HG03571 (cell line): ENCODE measurements at regions not wholly inside any gene's neighbourhood (a gene's known extent, or its start where the extent isn't known, plus 50 kb on each side); places are given as distances from the start of the nearest gene placed in this dataset.
A peak's percentile ranks its signal among the peaks of the same experiment; 100 is the strongest.
"Not testable (repeated sequence)": the region's sequence is repeated elsewhere in the genome, so short reads cannot be mapped to it uniquely, and the experiment has no call there.

Source experiments
- ATAC-seq: cut with Tn5 transposase; IDR thresholded peaks from one replicate; pipeline ENCODE4 v1.9.1; 2021; ENCODE audit not compliant: unreplicated experiment

DNA sequence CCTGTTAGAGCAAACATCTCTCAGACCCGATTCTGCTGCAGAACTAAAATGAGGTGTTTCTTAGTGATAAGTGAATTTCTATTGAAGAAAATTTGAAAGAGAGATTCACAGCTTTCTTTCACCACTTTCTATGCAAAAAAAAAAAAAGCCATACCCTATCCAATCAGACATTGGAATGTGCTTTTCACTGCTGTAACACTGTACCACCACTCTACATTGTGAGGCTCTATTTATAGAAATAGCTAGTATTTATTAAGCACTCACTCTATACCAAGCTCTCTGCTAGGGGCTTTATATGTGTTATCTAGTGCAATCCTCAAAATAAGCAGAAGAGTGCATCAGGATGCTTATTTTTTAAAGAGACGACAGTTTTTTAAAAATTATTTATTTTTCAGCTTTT is 580.6 kb upstream of the VRK2 start:
- ATAC-seq, result no peak

DNA sequence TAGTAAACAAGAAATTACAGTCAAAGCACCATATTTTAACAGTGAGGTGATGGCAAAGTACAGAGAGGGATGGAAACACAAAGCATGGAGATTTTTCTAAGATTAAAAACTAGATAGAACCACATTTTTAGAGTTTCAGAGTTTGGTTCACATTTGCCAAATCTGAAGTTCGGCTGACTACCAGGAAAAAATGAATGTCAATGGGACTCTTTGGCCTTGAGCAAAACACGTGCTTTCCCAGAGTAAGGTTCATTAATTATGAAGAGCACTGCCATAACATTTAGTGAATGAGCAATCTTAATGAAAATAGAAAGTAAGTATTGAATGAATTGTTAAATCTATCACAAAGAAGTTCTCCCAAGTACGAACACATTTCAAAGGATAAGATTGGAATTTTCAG is 571.2 kb upstream of the VRK2 start:
- ATAC-seq, result no peak

DNA sequence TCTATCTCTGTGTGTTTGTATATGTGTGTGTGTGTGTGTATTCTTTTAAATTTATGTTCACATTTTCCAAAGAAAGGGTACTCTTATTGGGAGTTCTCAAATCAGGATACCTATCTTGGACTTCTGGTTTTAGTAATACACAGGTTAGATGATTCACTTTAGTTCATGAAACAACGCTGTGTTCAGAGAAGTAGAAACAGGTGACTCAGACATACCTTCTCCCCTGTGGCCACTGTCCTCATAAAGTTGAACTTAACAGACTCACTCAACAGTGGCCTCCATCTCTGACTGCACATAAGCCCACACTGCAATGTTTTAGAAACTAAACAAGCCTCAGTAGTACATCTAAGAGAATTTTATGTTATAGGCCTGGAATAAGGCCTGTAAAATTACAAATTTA is 566.6 kb upstream of the VRK2 start:
- no peak for ATAC-seq

DNA sequence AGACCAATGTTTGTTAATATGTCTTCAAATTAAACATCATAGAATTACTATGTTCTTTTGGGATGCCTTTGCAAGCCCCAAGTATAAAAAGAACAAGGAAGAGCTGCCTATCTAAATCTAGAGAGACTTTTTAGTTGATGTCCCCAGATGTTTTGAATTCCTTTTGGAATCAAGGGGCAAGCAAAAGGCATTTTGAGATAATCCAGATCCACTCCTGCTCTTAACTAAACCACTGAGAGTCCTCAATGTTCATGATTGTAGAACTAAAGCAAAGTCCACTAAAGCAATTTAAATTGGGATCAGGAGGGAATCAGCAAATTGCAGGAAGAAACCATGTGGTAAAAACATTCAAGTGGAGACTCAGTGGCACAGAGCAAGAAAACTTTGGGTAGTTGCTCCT is 558.5 kb upstream of the VRK2 start:
- ATAC-seq, result no peak

DNA sequence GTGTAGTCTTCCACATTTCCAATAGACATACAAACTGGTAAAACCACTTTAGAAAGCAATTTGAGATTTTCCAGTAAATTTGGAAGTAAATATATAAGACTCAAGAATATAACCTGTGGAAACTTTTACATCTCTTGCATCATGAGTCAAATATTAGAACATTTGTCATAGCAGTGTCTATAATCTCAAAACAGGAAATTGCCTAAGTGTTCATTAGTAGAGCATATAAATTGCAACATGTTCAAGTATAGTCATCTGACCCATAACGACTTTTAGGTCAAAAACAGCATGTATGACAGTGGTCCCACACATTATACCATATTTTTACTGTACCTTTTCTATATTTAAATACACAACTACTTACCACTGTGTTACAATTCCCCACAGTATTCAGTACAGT is 555.9 kb upstream of the VRK2 start:
- ATAC-seq, result no peak

DNA sequence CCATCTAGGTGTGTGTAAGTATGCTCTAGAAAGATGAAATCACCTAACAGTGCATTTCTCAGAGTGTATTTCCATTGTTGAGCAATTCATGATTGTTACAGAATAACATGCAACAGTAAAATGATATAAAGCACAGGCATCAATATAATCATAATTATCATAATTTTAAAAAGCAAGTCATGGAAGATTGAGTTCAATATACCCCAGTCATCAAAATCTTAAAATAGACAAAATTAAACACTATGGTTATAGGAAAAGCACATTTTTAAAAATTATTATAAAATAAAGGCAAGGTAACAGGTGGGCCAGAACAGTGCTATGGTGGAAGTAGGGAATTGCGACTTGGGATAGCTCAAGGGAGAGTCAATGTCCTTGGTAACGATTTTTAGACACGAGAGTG is 555.4 kb upstream of the VRK2 start:
- ATAC-seq, result no peak

DNA sequence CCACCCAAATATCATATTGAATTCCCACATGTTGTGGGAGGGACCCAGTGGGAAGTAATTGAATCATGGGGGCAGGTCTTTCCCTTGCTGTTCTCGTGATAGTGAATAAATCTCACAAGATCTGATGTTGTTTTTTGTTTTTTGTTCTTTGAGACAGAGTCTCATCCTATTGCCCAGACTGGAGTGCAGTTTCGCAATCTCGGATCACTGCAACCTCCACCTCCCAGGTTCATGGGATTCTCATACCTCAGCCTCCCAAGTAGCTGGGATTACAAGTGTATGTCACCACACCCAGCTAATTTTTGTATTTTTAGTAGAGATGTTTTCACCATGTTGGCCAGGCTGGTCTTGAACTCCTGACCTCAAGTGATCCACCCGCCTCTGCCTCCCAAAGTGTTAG is 552.6 kb upstream of the VRK2 start:
- ATAC-seq, result not testable (repeated sequence)

DNA sequence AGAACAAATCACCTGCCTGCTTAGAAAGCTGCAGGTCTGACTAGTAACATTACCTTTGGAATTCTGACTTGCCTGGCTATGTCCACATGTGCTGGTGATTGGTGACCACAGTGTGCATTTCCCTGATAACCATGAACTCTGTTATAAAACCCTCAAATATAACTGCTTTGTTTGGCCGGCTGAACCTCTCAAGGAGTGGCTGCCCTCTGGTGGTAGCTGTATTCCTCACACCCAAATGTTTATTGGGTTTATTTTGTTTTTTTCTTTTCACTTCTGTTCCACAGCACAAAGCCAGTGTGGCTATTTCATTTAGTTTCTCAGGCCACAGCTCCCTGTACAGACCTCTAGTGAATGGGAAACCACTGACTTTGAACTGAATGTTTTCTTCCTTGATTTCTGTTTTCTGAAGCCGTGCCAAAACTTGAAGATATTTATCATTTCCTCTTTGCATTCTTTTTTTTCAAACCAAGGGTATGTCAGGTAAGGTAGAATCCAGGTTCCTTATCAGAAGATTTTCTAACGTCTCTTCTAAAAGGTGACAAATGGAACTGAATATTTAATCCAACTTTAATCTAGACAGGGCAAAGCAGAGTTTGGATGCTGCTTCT is 549.0 kb upstream of the VRK2 start:
- peak; percentile 81 for ATAC-seq

DNA sequence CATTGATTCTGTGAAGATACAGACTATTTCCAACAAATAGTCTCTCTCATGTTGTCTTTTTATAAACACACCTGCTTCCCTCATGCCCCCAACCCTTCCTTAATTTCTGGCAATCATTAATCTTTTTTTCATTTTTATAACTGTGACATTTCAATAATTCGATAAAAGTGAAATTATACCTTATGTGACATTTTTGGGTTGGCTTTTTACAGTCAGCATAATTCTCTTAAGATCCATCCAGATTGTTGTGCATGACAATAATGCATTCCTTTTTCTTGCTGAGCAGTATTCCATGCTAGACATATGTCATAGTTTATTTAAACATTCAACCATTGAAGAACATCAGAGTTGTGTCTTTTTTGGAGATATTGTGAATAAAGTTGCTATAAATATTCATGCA is 541.8 kb upstream of the VRK2 start:
- no peak for ATAC-seq

DNA sequence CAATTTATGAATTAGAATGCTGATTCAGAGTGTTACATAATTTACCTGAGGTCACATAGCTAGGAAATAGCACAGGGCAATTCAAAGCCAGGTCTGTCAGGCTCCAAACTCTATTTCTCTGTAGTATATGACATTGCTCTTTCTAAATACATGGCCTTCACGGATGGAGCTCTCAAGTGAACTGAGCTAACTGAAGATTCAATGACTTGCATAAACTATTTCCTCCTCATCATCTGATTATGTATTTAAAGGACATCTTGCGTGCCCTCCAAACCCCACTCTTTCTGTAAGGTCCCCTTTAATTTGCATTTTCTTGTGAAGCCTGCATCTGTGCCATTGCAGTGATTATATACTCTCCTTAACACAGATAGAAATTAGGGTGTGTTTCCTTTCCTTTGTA is 537.4 kb upstream of the VRK2 start:
- no peak for ATAC-seq

DNA sequence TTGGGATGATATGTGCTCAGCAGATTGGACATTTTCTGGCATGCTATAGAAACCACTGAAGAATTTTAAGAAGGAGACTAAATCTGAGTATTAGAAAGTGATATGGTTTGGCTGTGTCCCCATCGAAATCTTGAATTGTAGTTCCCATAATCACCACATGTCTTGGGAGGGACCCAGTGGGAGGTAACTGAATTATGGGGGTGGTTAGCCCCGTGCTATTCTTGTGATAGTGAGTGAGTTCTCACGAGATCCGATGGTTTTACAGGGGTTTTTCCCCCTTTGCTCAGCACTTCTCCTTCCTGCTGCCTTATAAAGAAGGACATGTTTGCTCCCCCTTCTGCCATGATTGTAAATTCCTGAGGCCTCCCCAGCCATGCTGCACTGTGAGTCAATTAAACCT is 535.9 kb upstream of the VRK2 start:
- no peak for ATAC-seq

DNA sequence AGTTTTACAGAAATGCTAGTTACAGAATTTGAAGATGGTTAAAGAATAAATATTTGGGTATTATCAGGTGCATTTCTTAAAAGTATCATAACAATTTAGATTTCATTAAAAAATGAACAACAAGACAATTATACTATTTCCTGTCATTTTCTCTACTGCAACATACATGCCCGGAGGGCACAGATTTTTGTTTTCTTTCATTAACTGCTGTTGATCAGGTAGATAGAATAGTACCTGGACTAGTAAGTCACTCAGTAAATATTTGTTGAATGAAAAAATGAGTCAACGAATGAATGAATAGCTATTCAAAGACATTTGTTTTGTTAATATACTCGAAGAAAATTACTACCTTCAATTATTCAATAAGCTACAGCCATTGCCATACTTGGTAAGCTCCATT is 531.2 kb upstream of the VRK2 start:
- no peak for ATAC-seq

DNA sequence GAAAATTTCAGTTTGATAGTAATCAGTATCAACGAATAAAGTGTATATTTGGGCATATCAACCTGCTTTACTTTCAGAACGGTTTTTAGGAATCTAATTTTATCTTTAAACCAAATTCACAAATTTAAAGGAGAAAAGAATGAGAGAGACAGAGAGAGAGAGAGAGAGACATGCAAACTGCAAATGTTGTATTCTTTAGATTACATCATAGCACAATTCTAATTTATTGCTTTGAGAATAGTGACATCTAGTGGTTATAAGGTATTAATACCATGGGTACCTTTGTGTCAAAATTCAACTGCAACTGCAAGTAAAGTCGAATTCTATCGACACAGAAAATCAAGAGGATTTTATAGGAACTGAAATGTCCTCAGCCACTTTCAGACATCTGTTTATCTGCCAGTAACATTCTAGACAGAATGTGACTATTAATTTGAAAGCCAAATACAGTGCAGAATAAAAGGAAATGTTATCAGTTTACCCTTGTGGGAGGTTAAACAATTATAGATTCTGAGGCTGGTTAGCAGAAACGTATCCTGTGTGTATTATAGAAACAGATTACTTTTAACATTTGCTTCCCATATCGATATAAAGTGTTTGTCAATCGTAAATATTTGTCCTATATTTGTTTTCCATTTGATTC is 529.8 kb upstream of the VRK2 start:
- ATAC-seq, result no peak

DNA sequence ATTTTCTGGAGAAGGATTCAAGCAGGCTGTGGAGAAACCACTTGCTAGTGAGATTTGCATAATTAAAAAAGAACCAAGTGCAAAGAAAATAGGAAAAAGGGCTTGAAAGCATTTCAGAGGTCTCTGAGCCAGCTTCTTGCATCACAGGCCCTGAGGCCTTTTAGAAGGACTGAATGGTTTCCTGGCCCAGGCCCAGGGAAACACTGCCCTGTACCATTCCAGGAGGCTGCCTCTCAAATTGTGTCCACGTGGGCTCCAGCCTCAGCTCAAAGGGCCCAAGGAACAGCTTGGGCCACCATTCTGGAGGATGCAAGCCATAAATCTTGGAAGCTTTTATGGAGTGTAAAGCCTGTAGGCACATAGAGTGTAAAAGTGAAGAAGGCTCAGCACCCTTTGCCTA is 523.3 kb upstream of the VRK2 start:
- ATAC-seq, result no peak

DNA sequence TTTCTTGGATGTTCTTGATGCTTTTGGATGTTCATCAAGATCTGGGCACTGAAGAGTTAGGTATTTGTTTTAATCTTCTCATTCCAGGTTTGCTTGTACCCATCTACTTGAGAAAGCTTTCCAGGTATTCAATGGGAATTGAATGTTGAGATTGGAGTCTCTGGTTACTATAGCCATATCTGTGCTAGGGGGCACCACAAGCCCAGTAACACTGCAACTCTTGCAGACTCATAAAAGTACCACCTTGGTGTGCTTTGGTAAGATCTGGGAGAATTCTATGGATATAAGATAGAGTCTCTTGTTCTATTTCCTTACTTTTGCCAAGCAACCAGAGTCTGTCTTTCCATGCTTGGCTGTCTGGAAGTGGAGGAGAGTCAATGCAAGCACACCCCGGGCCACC is 518.9 kb upstream of the VRK2 start:
- no peak for ATAC-seq

DNA sequence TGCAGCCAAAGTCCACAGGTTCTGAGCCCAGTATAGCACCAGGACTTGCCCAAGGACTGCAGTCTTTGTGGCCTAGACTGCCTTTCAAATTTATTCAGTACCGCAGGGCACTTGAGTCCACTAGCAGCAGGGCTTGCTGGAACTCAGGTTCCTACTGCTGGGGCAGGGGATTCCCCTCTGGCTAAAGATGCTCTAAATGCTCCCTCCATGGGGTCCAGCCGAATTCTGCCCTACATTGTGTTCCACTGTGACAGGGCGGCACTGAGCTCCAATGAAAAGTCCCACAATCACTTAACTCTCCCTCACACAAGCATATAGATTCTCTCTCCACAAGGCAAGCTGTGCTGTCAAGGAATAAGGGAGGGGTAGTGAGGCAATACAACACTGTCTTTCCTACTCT is 518.1 kb upstream of the VRK2 start:
- no peak for ATAC-seq

DNA sequence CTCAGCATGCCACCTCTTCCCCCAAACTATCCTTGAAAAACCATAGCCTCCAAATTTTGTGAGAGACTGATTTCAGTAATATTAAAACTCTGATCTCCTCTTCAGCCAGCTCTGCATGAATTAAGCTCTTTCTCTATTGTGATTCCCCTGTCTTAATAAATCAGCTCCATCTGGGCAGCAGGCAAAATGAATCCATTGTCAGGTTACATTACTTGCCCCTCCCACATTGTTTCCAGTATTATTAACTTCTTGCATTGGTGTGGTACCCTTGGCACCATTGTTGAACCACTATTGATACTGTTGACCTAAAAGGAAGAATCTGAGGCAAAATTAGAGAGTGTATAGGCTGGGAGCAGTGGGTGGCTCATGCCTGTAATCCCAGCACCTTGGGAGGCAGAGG is 512.2 kb upstream of the VRK2 start:
- no peak for ATAC-seq

DNA sequence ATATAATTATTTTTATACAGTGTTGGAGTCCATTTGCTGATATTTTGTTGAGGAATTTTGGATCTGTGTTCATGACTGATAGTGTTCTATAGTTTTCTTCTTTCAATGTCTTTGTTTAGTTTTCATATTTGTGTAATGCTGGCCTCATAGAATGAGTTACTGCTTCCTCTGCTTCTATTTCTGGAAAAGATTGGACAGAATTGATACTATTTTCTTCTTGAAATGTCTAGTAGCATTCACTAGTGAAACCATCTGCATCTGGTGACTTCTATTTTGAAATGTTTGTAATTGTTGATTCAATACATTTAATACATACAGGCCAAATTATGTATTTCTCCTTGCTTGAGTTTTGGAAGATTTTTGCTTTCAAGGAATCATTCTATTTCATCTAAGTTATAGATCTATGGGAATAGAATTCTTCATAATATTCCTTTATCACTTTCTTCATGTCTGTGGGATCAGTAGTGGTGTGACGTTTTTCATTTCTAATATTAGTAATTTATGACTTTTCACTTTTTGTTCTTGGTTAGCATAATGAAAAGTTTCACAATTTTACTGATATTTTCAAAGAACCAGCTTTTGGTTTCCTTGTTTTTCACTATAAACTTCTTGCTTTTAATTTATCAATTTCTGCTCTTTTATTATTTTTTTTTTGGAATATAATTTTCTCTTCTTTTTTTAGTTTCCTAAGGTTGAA is 509.9 kb upstream of the VRK2 start:
- peak; percentile 68 for ATAC-seq

DNA sequence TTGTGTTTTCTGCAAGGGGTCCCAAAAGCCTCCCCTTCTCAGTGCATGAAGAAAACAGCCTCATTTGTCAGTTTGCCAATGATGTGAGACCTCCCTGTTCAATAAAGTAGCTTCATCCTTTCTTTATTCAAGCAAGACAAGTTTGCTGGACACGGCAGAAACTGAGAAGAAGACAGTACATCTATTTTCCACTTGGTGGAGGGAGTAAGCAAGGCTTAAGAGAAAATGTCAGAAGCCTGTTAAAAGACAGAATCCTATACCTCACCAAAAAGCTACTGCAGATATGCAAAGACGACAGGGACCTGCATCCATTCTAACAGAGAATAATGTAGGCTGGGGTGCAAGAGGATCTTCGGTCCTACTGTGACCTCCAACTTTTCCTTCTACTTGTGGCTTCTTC is 506.8 kb upstream of the VRK2 start:
- ATAC-seq, result no peak

DNA sequence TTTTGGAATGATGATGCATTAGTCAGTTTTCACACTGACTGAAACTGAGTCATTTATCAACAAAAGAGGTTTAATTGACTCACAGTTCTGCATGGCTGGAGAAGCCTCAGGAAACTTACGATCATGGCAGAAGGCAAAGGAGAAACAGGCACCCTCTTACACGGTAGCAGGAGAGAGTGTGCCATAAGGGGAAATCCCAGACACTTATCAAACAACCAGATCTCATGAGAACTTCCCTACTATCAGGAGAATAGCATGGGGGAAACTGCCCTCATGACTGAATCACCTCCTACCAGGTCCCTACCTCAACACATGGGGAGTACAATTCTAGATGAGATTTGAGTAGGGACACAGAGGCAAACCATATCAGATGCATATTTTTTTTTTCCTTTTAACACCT is 504.5 kb upstream of the VRK2 start:
- no peak for ATAC-seq

DNA sequence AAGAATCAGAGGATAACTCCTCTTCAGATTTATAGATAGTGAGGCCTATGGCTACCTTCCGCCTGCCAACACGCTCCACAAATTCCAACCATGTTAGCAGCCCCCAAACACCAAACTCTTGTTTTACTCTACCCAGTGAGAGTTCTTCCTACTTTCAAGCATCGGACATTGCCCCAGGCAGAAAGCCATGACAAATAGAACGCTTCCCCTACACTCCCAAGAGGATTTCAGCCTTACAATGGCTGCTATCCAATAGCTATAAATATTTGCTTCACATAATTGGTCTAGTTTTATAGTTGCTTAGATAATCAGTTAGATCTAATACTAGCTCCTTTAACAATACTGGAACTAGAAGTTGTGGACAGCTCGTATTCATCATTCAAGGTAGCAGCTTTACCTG is 503.4 kb upstream of the VRK2 start:
- no peak for ATAC-seq

DNA sequence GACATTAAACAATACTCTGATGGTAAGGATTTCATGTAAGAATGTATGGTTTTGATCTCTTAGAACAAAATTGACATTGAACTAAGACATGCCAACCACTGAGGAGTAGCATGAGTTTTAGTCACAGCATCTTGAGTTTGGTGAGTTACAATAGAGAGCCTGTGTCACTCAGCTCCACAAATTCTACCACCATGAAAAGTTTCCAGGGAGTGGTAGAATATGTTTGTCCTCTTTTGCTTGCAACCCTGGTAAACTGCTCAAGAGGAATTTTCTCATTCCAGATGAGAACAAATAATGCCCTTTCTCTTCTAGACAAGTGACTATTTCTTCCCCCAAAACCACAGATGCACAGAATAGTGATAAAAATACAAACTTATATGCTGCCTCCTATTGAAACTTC is 502.0 kb upstream of the VRK2 start:
- no peak for ATAC-seq

DNA sequence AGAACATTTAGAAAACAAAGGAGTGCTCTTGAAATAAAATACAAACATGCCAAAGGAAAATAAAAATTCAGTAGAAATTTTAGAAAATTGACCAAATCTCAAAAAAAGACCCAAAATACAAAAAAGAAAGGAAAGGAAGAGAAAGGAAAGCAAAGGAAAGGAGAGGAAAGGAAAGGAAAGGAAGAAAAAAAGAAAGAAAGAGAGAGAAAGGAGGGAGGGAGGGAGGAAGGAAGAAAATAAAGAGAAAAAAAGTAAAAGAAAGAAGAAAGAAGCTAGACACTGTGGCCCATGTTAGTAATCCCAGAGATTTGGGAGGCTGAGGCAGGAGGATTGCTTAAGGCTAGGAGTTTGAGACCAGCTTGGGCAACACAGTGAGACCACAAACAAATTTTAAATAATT is 500.1 kb upstream of the VRK2 start:
- ATAC-seq, result no peak
